ENCODE measurements at regions not wholly inside any gene's neighbourhood (a gene's known extent, or its start where the extent isn't known, plus 50 kb on each side); places are given as distances from the start of the nearest gene placed in this dataset.

DNA sequence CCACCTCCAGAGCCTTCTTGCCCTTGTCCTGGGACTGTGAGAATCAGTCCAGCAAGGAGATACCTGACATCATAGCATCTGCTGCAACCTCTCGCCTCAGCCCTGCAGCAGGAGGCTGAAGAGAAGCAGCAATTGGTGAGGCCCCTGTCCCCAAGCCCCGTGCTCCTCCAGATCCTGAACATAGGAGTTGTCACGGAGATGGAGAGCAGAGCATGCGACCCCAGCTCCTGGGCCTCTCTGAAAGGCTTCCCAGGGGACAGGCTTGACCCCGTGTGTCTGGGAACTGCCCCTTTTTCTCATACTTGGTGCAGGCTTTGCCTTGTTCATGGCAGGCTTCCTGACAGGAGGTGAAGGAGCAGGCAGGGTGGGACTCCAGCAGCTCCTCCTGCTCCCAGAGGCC is 127.7 kb upstream of the PZP start:
- TF ChIP-seq, protein P1, sequence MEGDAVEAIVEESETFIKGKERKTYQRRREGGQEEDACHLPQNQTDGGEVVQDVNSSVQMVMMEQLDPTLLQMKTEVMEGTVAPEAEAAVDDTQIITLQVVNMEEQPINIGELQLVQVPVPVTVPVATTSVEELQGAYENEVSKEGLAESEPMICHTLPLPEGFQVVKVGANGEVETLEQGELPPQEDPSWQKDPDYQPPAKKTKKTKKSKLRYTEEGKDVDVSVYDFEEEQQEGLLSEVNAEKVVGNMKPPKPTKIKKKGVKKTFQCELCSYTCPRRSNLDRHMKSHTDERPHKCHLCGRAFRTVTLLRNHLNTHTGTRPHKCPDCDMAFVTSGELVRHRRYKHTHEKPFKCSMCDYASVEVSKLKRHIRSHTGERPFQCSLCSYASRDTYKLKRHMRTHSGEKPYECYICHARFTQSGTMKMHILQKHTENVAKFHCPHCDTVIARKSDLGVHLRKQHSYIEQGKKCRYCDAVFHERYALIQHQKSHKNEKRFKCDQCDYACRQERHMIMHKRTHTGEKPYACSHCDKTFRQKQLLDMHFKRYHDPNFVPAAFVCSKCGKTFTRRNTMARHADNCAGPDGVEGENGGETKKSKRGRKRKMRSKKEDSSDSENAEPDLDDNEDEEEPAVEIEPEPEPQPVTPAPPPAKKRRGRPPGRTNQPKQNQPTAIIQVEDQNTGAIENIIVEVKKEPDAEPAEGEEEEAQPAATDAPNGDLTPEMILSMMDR (IDR thresholded peaks at IDR 0.05; ENCODE audit: poor library complexity): no peak
- TF ChIP-seq EZH2phosphoT487 (IDR thresholded peaks at IDR 0.05; ENCODE audit: low read depth, severe bottlenecking, unreplicated experiment): no peak
